ENCODE measurements at regions not wholly inside any gene's neighbourhood (a gene's known extent, or its start where the extent isn't known, plus 50 kb on each side); places are given as distances from the start of the nearest gene placed in this dataset.

DNA sequence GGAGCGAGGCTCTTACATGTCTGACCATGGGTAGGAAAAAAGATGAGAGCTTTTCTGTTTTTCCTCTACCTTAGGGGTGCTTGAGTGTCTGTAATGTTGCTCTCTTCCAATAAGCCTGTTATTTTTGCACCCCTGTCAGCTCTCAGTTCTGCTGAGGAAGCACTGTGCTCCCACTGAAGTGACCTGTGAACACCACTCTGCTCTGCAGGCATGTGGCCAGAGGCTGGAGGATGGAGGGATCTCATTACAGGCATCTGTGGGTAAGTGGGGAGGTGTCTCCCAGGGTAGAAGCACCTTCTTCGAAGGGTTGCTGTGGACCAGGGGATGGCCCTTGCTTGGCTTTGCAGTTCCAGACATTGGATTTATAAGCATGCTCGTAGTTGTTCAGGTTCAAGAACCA lies 56.8 kb upstream of the RBM15 start:
- no peaks in the 10 kb centered on the region for H3K79me2 ChIP-seq (ENCODE audit: insufficient read depth, low read depth, low read length)
- CTCF ChIA-PET (ENCODE audit: unreplicated experiment), result no interaction called here
- no peaks in the 10 kb centered on the region for H3K9me3 ChIP-seq (ENCODE audit: low read length)
- H3K9me2 ChIP-seq (ENCODE audit: insufficient read depth, low read length), result no peaks in the 10 kb centered on the region
- H3K27ac ChIP-seq (ENCODE audit: low read depth, low read length, poor library complexity, severe bottlenecking), result no peak overlapping the region
- no peaks in the 10 kb centered on the region for H4K20me1 ChIP-seq (ENCODE audit: insufficient read depth, low read length)
- TF ChIP-seq CTCF (conservative IDR thresholded peaks at IDR 0.05; ENCODE audit: low read length) (no peak), EZH2phosphoT487 (IDR thresholded peaks at IDR 0.05; ENCODE audit: borderline replicate concordance, low read depth, low read length) (no peak)
- no TSS peak for BruUV-seq (replicated peaks)
- no peaks in the 10 kb centered on the region for H3K36me3 ChIP-seq (ENCODE audit: insufficient read depth, low read length)
- no peak overlapping the region for H3K4me2 ChIP-seq (ENCODE audit: low read length)
- DNase-seq (ENCODE audit: low spot score), result no peak
- no peaks in the 10 kb centered on the region for H3K4me1 ChIP-seq (ENCODE audit: insufficient read depth, low read length, poor library complexity, severe bottlenecking)
- H3K4me3 ChIP-seq (ENCODE audit: low read depth, low read length, poor library complexity, severe bottlenecking), result no peak overlapping the region
- POLR2A ChIA-PET, result no interaction called here
- no peak overlapping the region for H2AFZ ChIP-seq (ENCODE audit: low read length)
- intact Hi-C loops (cut with micrococcal nuclease; ENCODE audit: unreplicated experiment), result no loop called here

GRCh38 chr1:110283677-110284076 lies 55.5 kb upstream of the RBM15 start:
- Histone ChIP-seq H3K9me2 (ENCODE audit: insufficient read depth, low read length) (no peaks in the 10 kb centered on the region), H3K27ac (ENCODE audit: low read depth, low read length, poor library complexity, severe bottlenecking) (no peak overlapping the region), H3K4me1 (ENCODE audit: insufficient read depth, low read length, poor library complexity, severe bottlenecking) (no peaks in the 10 kb centered on the region), H3K9me3 (ENCODE audit: low read length) (no peaks in the 10 kb centered on the region), H4K20me1 (ENCODE audit: insufficient read depth, low read length) (no peaks in the 10 kb centered on the region), H3K4me3 (ENCODE audit: low read depth, low read length, poor library complexity, severe bottlenecking) (no peak overlapping the region), H3K79me2 (ENCODE audit: insufficient read depth, low read depth, low read length) (no peaks in the 10 kb centered on the region), H2AFZ (ENCODE audit: low read length) (no peak overlapping the region), H3K4me2 (ENCODE audit: low read length) (no peak overlapping the region), H3K36me3 (ENCODE audit: insufficient read depth, low read length) (no peaks in the 10 kb centered on the region)
- BruUV-seq (replicated peaks), result no TSS peak
- no peak for TF ChIP-seq EZH2phosphoT487 (IDR thresholded peaks at IDR 0.05; ENCODE audit: borderline replicate concordance, low read depth, low read length)
- TF ChIP-seq CTCF (conservative IDR thresholded peaks at IDR 0.05; ENCODE audit: low read length), result no peak
- ChIA-PET CTCF (ENCODE audit: unreplicated experiment) (no interaction called here), POLR2A (interaction anchor here (0.5 kb wide), 1 partner anchor 8 kb away, joined by 3 read pairs; no protein-coding TSS in a partner anchor)
- intact Hi-C loops (cut with micrococcal nuclease; ENCODE audit: unreplicated experiment), result no loop called here
- no peak for DNase-seq (ENCODE audit: low spot score)

- Histone ChIP-seq H3K4me1 (ENCODE audit: insufficient read depth, low read length, poor library complexity, severe bottlenecking) (no peaks in the 10 kb centered on the region), H3K27ac (ENCODE audit: low read depth, low read length, poor library complexity, severe bottlenecking) (no peak overlapping the region), H3K4me3 (ENCODE audit: low read depth, low read length, poor library complexity, severe bottlenecking) (no peak overlapping the region), H3K36me3 (ENCODE audit: insufficient read depth, low read length) (no peaks in the 10 kb centered on the region), H3K79me2 (ENCODE audit: insufficient read depth, low read depth, low read length) (no peaks in the 10 kb centered on the region), H3K4me2 (ENCODE audit: low read length) (no peak overlapping the region), H3K9me2 (ENCODE audit: insufficient read depth, low read length) (no peaks in the 10 kb centered on the region), H4K20me1 (ENCODE audit: insufficient read depth, low read length) (no peaks in the 10 kb centered on the region), H3K9me3 (ENCODE audit: low read length) (no peaks in the 10 kb centered on the region), H2AFZ (ENCODE audit: low read length) (no peak overlapping the region)
- intact Hi-C loops (cut with micrococcal nuclease; ENCODE audit: unreplicated experiment), result no loop called here
- ChIA-PET CTCF (ENCODE audit: unreplicated experiment) (no interaction called here), POLR2A (no interaction called here)
- TF ChIP-seq CTCF (conservative IDR thresholded peaks at IDR 0.05; ENCODE audit: low read length) (no peak), EZH2phosphoT487 (IDR thresholded peaks at IDR 0.05; ENCODE audit: borderline replicate concordance, low read depth, low read length) (no peak)
- no TSS peak for BruUV-seq (replicated peaks)
- no peak for DNase-seq (ENCODE audit: low spot score)
These were observed 53.9 kb upstream of the RBM15 start for GRCh38 chr1:110285316-110285715.
